GM23338 (cell line): ENCODE measurements at regions not wholly inside any gene's neighbourhood (a gene's known extent, or its start where the extent isn't known, plus 50 kb on each side); places are given as distances from the start of the nearest gene placed in this dataset.

ENCODE experiments used
- ATAC-seq: fragments of 200-7000 bp; cut with Tn5 transposase; 3 replicates; pipeline ENCODE4 v1.9.1; 2020
- DNase-seq: peaks from one replicate; pipeline ENCODE4 v3.0.0-alpha.2; 2015; ENCODE audit warnings: low spot score
- H2AFZ ChIP-seq: fragments of 200-600 bp; sonication (generic); 2 replicates; pipeline ENCODE4 v1.8.0; 2016; ENCODE audit warnings: antibody characterized with exemption, mild to moderate bottlenecking, moderate library complexity
- H3F3A ChIP-seq: fragments of 200-600 bp; sonication (generic); replicated peaks from 2 replicates; pipeline ENCODE4 v1.8.0; 2017; ENCODE audit warnings: antibody characterized with exemption, mixed run types, low read depth
- H3K27ac ChIP-seq: fragments of 200-600 bp; sonication (generic); 2 replicates; pipeline ENCODE4 v1.6.1; 2016; ENCODE audit warnings: low read depth
- H3K27me3 ChIP-seq: fragments of 200-600 bp; sonication (generic); 2 replicates; pipeline ENCODE4 v1.8.0; 2016; ENCODE audit warnings: mild to moderate bottlenecking, mixed run types, moderate library complexity; ENCODE audit not compliant: insufficient read depth
- H3K36me3 ChIP-seq: fragments of 200-600 bp; sonication (generic); 2 replicates; pipeline ENCODE4 v1.8.0; 2016; ENCODE audit warnings: mild to moderate bottlenecking; ENCODE audit not compliant: insufficient read depth
- H3K4me1 ChIP-seq: fragments of 200-600 bp; sonication (generic); 2 replicates; pipeline ENCODE4 v1.8.0; 2016; ENCODE audit warnings: mild to moderate bottlenecking, moderate library complexity; ENCODE audit not compliant: insufficient read depth
- H3K4me2 ChIP-seq: fragments of 200-600 bp; sonication (generic); 2 replicates; pipeline ENCODE4 v1.7.1; 2017; ENCODE audit warnings: mixed run types
- H3K4me3 ChIP-seq: fragments of 200-600 bp; sonication (generic); 2 replicates; pipeline ENCODE4 v1.6.1; 2016; ENCODE audit warnings: mixed run types
- H3K79me2 ChIP-seq: fragments of 200-600 bp; sonication (generic); replicated peaks from 2 replicates; pipeline ENCODE4 v1.8.0; 2017; ENCODE audit warnings: mild to moderate bottlenecking; ENCODE audit not compliant: insufficient read depth
- H3K9me2 ChIP-seq: fragments of 200-600 bp; sonication (generic); 2 replicates; pipeline ENCODE4 v1.8.0; 2017; ENCODE audit not compliant: insufficient read depth
- H4K20me1 ChIP-seq: fragments of 200-600 bp; sonication (generic); replicated peaks from 2 replicates; pipeline ENCODE4 v1.8.0; 2017; ENCODE audit warnings: mild to moderate bottlenecking; ENCODE audit not compliant: insufficient read depth
- H3K27ac Mint-ChIP-seq: 2 replicates; pipeline ENCODE4 v1.8.0; 2020; ENCODE audit warnings: inconsistent platforms, mild to moderate bottlenecking, moderate library complexity, mixed read lengths
- H3K27me3 Mint-ChIP-seq: 3 replicates; pipeline ENCODE4 v1.8.0; 2022; ENCODE audit warnings: low read depth, mild to moderate bottlenecking, moderate library complexity, mixed read lengths, inconsistent platforms; ENCODE audit not compliant: insufficient read depth, poor library complexity
- H3K36me3 Mint-ChIP-seq: 3 replicates; pipeline ENCODE4 v1.8.0; 2021; ENCODE audit warnings: low read depth, mild to moderate bottlenecking, inconsistent platforms, moderate library complexity, mixed read lengths
- H3K4me1 Mint-ChIP-seq: 3 replicates; pipeline ENCODE4 v1.8.0; 2020; ENCODE audit warnings: mild to moderate bottlenecking, inconsistent platforms, mixed read lengths
- H3K4me3 Mint-ChIP-seq: 3 replicates; pipeline ENCODE4 v1.8.0; 2021; ENCODE audit warnings: moderate library complexity, mild to moderate bottlenecking, inconsistent platforms, mixed read lengths
- H3K9me3 Mint-ChIP-seq: 3 replicates; pipeline ENCODE4 v1.8.0; 2020; ENCODE audit warnings: moderate library complexity, mild to moderate bottlenecking, inconsistent platforms, mixed read lengths
- CREB1 ChIP-seq: fragments of 250-450 bp; sonication (Bioruptor Pico); IDR thresholded peaks from 2 replicates; pipeline ENCODE4 v1.5.0; 2020; ENCODE audit warnings: low read depth, mild to moderate bottlenecking, moderate library complexity
- EZH2 ChIP-seq: fragments of 200-600 bp; sonication (generic); IDR thresholded peaks from one replicate; pipeline ENCODE4 v1.8.0; 2017; ENCODE audit warnings: antibody characterized with exemption, mild to moderate bottlenecking, low read depth; ENCODE audit not compliant: unreplicated experiment
- EZH2phosphoT487 ChIP-seq: fragments of 200-600 bp; sonication (generic); IDR thresholded peaks from one replicate; pipeline ENCODE4 v1.8.1; 2018; ENCODE audit warnings: antibody characterized with exemption; ENCODE audit not compliant: unreplicated experiment
- JUNB ChIP-seq: IDR thresholded peaks from one replicate; pipeline ENCODE4 v1.6.1; 2016; ENCODE audit warnings: antibody characterized with exemption; ENCODE audit not compliant: unreplicated experiment
- NANOG ChIP-seq: IDR thresholded peaks from 2 replicates; pipeline ENCODE4 v1.6.1; 2016; ENCODE audit warnings: antibody characterized with exemption, borderline replicate concordance
- POLR2AphosphoS5 ChIP-seq: IDR thresholded peaks from 2 replicates; pipeline ENCODE4 v1.6.1; 2016; ENCODE audit warnings: antibody characterized with exemption, low read depth
- STAT1 ChIP-seq: IDR thresholded peaks from one replicate; pipeline ENCODE4 v1.6.1; 2016; ENCODE audit warnings: antibody characterized with exemption; ENCODE audit not compliant: unreplicated experiment
- ZNF114 ChIP-seq: fragments of 250-450 bp; sonication (Bioruptor Pico); IDR thresholded peaks from 2 replicates; pipeline ENCODE4 v1.5.0; 2020; ENCODE audit warnings: mild to moderate bottlenecking, moderate library complexity
- ZNF331 ChIP-seq: fragments of 250-450 bp; sonication (Bioruptor Pico); IDR thresholded peaks from 2 replicates; pipeline ENCODE4 v1.5.0; 2020; ENCODE audit warnings: low read depth, mild to moderate bottlenecking, moderate library complexity
- TF ChIP-seq, protein P1 (sequence below): IDR thresholded peaks from one replicate; pipeline ENCODE4 v1.6.1; 2018; ENCODE audit warnings: antibody characterized with exemption; ENCODE audit not compliant: unreplicated experiment
- TF ChIP-seq, protein P2 (sequence below), 2 experiments: fragments of 200-600 bp in 1 of 2; sonication (generic) in 1 of 2; conservative IDR thresholded peaks; 2 replicates each; pipeline versions ENCODE4 v1.5.1 to v1.6.1; 2016 to 2017; ENCODE audit warnings: antibody characterized with exemption in 2 of 2, low read depth in 2 of 2, mild to moderate bottlenecking in 2 of 2, moderate library complexity in 1 of 2
- TF ChIP-seq, protein P3 (sequence below): fragments of 250-450 bp; sonication (Bioruptor Pico); IDR thresholded peaks from 2 replicates; pipeline ENCODE4 v1.5.0; 2020; ENCODE audit warnings: mild to moderate bottlenecking, moderate library complexity
- TF ChIP-seq, protein P4 (sequence below): IDR thresholded peaks from 2 replicates; pipeline ENCODE4 v1.6.1; 2016; ENCODE audit warnings: antibody characterized with exemption

DNA sequence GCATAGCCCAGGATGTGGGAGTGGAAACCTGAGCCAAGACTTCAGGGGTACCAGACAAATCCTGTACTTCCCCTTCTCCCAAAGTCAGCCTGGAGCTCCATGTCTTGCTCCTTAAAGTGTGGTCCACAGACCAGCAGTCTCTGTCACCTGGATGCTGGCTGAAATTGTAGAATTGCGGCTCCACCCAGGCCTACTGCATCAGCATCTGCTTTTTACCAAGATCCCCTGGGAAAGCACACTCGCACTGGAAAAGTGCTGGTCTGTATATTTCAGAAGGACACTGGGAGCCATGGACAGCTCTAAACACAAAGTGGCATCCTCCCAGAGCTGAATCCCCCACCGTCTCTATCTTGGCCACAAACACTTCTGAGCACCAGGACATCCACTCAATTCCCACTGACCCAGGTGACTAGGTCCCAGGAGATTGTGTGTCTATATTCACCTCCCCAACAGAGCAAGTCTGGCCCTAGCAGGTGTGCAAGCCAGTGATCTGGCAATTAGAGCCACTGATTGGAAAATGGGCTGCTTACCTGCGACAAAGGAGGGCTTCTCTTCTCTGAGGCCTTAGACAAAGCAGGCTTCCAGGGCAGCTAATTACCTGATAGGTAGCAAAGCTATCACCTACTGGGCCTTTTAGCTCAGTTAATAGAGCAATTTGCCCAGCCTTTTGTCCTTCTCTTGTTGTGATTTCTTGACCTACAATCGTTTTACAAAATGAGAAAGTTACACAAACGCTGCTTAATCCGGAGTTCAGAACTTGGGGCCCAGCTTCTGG, 443.3 kb downstream of the MN1 start:
- Histone ChIP-seq H3K79me2 (no peaks in the 10 kb centered on the region), H3F3A (no peaks in the 10 kb centered on the region), H3K4me2 (no peak overlapping the region), H3K36me3 (no peaks in the 10 kb centered on the region), H3K4me1 (no peaks in the 10 kb centered on the region), H3K27ac (no peak overlapping the region), H3K4me3 (no peak overlapping the region), H3K9me2 (no peaks in the 10 kb centered on the region), H2AFZ (peak overlapping the region; percentile 52; the same call in 1 of the 2 replicates), H3K27me3 (no peaks in the 10 kb centered on the region), H4K20me1 (no peaks in the 10 kb centered on the region)
- TF ChIP-seq EZH2phosphoT487: no peak
- TF ChIP-seq, protein P1, sequence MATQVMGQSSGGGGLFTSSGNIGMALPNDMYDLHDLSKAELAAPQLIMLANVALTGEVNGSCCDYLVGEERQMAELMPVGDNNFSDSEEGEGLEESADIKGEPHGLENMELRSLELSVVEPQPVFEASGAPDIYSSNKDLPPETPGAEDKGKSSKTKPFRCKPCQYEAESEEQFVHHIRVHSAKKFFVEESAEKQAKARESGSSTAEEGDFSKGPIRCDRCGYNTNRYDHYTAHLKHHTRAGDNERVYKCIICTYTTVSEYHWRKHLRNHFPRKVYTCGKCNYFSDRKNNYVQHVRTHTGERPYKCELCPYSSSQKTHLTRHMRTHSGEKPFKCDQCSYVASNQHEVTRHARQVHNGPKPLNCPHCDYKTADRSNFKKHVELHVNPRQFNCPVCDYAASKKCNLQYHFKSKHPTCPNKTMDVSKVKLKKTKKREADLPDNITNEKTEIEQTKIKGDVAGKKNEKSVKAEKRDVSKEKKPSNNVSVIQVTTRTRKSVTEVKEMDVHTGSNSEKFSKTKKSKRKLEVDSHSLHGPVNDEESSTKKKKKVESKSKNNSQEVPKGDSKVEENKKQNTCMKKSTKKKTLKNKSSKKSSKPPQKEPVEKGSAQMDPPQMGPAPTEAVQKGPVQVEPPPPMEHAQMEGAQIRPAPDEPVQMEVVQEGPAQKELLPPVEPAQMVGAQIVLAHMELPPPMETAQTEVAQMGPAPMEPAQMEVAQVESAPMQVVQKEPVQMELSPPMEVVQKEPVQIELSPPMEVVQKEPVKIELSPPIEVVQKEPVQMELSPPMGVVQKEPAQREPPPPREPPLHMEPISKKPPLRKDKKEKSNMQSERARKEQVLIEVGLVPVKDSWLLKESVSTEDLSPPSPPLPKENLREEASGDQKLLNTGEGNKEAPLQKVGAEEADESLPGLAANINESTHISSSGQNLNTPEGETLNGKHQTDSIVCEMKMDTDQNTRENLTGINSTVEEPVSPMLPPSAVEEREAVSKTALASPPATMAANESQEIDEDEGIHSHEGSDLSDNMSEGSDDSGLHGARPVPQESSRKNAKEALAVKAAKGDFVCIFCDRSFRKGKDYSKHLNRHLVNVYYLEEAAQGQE: no peak
- no peak for TF ChIP-seq ZNF331 (CRISPR knock-in tag)
- no peak for TF ChIP-seq POLR2AphosphoS5
- TF ChIP-seq EZH2: no peak
- TF ChIP-seq STAT1: no peak
- TF ChIP-seq JUNB: no peak
- TF ChIP-seq NANOG: no peak
- TF ChIP-seq ZNF114 (CRISPR knock-in tag): no peak
- TF ChIP-seq, protein P2, sequence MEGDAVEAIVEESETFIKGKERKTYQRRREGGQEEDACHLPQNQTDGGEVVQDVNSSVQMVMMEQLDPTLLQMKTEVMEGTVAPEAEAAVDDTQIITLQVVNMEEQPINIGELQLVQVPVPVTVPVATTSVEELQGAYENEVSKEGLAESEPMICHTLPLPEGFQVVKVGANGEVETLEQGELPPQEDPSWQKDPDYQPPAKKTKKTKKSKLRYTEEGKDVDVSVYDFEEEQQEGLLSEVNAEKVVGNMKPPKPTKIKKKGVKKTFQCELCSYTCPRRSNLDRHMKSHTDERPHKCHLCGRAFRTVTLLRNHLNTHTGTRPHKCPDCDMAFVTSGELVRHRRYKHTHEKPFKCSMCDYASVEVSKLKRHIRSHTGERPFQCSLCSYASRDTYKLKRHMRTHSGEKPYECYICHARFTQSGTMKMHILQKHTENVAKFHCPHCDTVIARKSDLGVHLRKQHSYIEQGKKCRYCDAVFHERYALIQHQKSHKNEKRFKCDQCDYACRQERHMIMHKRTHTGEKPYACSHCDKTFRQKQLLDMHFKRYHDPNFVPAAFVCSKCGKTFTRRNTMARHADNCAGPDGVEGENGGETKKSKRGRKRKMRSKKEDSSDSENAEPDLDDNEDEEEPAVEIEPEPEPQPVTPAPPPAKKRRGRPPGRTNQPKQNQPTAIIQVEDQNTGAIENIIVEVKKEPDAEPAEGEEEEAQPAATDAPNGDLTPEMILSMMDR (conservative IDR thresholded peaks at IDR 0.05; ENCODE audit: low read depth in 2 of 2): no peak
- TF ChIP-seq, protein P3, sequence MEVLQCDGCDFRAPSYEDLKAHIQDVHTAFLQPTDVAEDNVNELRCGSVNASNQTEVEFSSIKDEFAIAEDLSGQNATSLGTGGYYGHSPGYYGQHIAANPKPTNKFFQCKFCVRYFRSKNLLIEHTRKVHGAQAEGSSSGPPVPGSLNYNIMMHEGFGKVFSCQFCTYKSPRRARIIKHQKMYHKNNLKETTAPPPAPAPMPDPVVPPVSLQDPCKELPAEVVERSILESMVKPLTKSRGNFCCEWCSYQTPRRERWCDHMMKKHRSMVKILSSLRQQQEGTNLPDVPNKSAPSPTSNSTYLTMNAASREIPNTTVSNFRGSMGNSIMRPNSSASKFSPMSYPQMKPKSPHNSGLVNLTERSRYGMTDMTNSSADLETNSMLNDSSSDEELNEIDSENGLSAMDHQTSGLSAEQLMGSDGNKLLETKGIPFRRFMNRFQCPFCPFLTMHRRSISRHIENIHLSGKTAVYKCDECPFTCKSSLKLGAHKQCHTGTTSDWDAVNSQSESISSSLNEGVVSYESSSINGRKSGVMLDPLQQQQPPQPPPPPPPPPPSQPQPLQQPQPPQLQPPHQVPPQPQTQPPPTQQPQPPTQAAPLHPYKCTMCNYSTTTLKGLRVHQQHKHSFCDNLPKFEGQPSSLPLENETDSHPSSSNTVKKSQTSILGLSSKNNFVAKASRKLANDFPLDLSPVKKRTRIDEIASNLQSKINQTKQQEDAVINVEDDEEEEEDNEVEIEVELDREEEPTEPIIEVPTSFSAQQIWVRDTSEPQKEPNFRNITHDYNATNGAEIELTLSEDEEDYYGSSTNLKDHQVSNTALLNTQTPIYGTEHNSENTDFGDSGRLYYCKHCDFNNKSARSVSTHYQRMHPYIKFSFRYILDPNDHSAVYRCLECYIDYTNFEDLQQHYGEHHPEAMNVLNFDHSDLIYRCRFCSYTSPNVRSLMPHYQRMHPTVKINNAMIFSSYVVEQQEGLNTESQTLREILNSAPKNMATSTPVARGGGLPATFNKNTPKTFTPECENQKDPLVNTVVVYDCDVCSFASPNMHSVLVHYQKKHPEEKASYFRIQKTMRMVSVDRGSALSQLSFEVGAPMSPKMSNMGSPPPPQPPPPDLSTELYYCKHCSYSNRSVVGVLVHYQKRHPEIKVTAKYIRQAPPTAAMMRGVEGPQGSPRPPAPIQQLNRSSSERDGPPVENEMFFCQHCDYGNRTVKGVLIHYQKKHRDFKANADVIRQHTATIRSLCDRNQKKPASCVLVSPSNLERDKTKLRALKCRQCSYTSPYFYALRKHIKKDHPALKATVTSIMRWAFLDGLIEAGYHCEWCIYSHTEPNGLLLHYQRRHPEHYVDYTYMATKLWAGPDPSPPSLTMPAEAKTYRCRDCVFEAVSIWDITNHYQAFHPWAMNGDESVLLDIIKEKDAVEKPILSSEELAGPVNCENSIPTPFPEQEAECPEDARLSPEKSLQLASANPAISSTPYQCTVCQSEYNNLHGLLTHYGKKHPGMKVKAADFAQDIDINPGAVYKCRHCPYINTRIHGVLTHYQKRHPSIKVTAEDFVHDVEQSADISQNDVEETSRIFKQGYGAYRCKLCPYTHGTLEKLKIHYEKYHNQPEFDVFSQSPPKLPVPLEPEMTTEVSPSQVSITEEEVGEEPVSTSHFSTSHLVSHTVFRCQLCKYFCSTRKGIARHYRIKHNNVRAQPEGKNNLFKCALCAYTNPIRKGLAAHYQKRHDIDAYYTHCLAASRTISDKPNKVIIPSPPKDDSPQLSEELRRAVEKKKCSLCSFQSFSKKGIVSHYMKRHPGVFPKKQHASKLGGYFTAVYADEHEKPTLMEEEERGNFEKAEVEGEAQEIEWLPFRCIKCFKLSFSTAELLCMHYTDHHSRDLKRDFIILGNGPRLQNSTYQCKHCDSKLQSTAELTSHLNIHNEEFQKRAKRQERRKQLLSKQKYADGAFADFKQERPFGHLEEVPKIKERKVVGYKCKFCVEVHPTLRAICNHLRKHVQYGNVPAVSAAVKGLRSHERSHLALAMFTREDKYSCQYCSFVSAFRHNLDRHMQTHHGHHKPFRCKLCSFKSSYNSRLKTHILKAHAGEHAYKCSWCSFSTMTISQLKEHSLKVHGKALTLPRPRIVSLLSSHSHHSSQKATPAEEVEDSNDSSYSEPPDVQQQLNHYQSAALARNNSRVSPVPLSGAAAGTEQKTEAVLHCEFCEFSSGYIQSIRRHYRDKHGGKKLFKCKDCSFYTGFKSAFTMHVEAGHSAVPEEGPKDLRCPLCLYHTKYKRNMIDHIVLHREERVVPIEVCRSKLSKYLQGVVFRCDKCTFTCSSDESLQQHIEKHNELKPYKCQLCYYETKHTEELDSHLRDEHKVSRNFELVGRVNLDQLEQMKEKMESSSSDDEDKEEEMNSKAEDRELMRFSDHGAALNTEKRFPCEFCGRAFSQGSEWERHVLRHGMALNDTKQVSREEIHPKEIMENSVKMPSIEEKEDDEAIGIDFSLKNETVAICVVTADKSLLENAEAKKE (CRISPR knock-in tag): no peak
- TF ChIP-seq CREB1 (CRISPR knock-in tag): no peak
- TF ChIP-seq, protein P4, sequence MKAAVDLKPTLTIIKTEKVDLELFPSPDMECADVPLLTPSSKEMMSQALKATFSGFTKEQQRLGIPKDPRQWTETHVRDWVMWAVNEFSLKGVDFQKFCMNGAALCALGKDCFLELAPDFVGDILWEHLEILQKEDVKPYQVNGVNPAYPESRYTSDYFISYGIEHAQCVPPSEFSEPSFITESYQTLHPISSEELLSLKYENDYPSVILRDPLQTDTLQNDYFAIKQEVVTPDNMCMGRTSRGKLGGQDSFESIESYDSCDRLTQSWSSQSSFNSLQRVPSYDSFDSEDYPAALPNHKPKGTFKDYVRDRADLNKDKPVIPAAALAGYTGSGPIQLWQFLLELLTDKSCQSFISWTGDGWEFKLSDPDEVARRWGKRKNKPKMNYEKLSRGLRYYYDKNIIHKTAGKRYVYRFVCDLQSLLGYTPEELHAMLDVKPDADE: no peak
- Mint-ChIP-seq H3K27me3 (peaks cover 4% of the 10 kb centered on the region), H3K36me3 (peaks cover 7% of the 10 kb centered on the region; the same call in 1 of the 3 replicates), H3K4me3 (no peak overlapping the region), H3K4me1 (no peaks in the 10 kb centered on the region), H3K27ac (no peak overlapping the region), H3K9me3 (peaks cover 15% of the 10 kb centered on the region)
- DNase-seq: no peak
- peak; percentile 50; the same call in 2 of the 3 replicates for ATAC-seq
